Stimulated activated CD8-positive, alpha-beta memory T cell treated with anti-CD3 and anti-CD28 coated beads, Interleukin-7, amount 100 ng/mL, for 1 hour (primary cell): ENCODE measurements at regions not wholly inside any gene's neighbourhood (a gene's known extent, or its start where the extent isn't known, plus 50 kb on each side); places are given as distances from the start of the nearest gene placed in this dataset.
A peak's percentile ranks its signal among the peaks of the same experiment; 100 is the strongest.
"Not testable (repeated sequence)": the region's sequence is repeated elsewhere in the genome, so short reads cannot be mapped to it uniquely, and the experiment has no call there.

Experiments used
- DNase-seq, 2 donors: peaks; one replicate each; pipeline ENCODE4 v3.0.0-alpha.2; 2020; ENCODE audit warnings: low read depth in 2 of 2

GRCh38 chr11:3583476-3583875, 58.3 kb downstream of the ART5 start:
- DNase-seq: not testable (repeated sequence)

- DNase-seq: not testable (repeated sequence)
Observed at GRCh38 chr11:3581389-3581725, 60.4 kb downstream of the ART5 start.

- peak; percentile 37 to 50 for DNase-seq
Observed at GRCh38 chr11:3580487-3581388, 61.1 kb downstream of the ART5 start.

GRCh38 chr11:3579600-3580459, 62.0 kb downstream of the ART5 start:
- DNase-seq: not testable (repeated sequence)

- DNase-seq: not testable (repeated sequence)
Observed at GRCh38 chr11:3576066-3576604, 65.7 kb downstream of the ART5 start.

GRCh38 chr11:3572976-3573647, 68.7 kb downstream of the ART5 start:
- DNase-seq: not testable (repeated sequence)

GRCh38 chr11:3571752-3572151, 70.0 kb downstream of the ART5 start:
- not testable (repeated sequence) for DNase-seq

- DNase-seq: not testable (repeated sequence)
Observed at GRCh38 chr11:3565838-3566237, 76.0 kb downstream of the ART5 start.

GRCh38 chr11:3564383-3564782, 77.4 kb downstream of the ART5 start:
- DNase-seq: not testable (repeated sequence)

- not testable (repeated sequence) for DNase-seq
Observed at GRCh38 chr11:3554621-3555020, 87.2 kb downstream of the ART5 start.

- not testable (repeated sequence) for DNase-seq
Observed at GRCh38 chr11:3544990-3545389, 96.8 kb downstream of the ART5 start.

- DNase-seq: not testable (repeated sequence)
Observed at GRCh38 chr11:3538220-3538619, 103.6 kb downstream of the ART5 start.

GRCh38 chr11:3537254-3537653, 104.5 kb downstream of the ART5 start:
- not testable (repeated sequence) for DNase-seq

GRCh38 chr11:3532958-3533357, 108.8 kb downstream of the ART5 start:
- not testable (repeated sequence) for DNase-seq

- not testable (repeated sequence) for DNase-seq
Observed at GRCh38 chr11:3531280-3531679, 110.5 kb downstream of the ART5 start.

- not testable (repeated sequence) for DNase-seq
Observed at GRCh38 chr11:3523567-3523966, 118.2 kb downstream of the ART5 start.

GRCh38 chr11:3520905-3521304, 120.9 kb downstream of the ART5 start:
- DNase-seq: not testable (repeated sequence)

GRCh38 chr11:3519841-3520240, 122.0 kb downstream of the ART5 start:
- not testable (repeated sequence) for DNase-seq

GRCh38 chr11:3516934-3517567, 124.7 kb downstream of the ART5 start:
- not testable (repeated sequence) for DNase-seq

- not testable (repeated sequence) for DNase-seq
Observed at GRCh38 chr11:3516345-3516933, 125.4 kb downstream of the ART5 start.
